ENCODE measurements at regions not wholly inside any gene's neighbourhood (a gene's known extent, or its start where the extent isn't known, plus 50 kb on each side); places are given as distances from the start of the nearest gene placed in this dataset.

GRCh38 chr13:38191016-38191415 is 158.6 kb upstream of the UFM1 start:
- H3K4me3 ChIP-seq (ENCODE audit: low read depth, low read length): no peak overlapping the region
- TF ChIP-seq, protein P1, sequence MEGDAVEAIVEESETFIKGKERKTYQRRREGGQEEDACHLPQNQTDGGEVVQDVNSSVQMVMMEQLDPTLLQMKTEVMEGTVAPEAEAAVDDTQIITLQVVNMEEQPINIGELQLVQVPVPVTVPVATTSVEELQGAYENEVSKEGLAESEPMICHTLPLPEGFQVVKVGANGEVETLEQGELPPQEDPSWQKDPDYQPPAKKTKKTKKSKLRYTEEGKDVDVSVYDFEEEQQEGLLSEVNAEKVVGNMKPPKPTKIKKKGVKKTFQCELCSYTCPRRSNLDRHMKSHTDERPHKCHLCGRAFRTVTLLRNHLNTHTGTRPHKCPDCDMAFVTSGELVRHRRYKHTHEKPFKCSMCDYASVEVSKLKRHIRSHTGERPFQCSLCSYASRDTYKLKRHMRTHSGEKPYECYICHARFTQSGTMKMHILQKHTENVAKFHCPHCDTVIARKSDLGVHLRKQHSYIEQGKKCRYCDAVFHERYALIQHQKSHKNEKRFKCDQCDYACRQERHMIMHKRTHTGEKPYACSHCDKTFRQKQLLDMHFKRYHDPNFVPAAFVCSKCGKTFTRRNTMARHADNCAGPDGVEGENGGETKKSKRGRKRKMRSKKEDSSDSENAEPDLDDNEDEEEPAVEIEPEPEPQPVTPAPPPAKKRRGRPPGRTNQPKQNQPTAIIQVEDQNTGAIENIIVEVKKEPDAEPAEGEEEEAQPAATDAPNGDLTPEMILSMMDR (IDR thresholded peaks at IDR 0.05; ENCODE audit: low read depth, low read length): no peak

DNA sequence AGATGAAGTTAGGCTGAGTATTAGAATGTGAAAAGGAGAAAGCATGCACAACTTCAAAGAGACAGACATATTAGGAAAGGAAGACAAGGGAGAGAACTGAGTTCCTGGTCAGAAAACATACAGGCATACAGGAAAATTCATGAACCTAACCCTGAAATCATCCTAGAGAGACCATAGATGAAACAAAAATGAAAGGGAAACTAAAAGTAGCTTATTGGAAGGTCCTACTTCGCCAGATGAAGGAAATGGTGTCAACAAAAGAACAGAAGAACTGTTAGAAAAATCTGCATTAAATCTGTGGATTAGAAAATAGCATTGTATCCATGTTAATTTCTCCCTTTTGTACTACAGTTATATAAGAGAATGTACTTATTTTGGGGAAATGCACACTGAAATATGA is 169.0 kb upstream of the UFM1 start:
- TF ChIP-seq, protein P1 (IDR thresholded peaks at IDR 0.05; ENCODE audit: low read depth, low read length): no peak
- H3K4me3 ChIP-seq (ENCODE audit: low read depth, low read length): no peak overlapping the region

- H3K4me3 ChIP-seq (ENCODE audit: low read depth, low read length): no peak overlapping the region
- TF ChIP-seq, protein P1 (IDR thresholded peaks at IDR 0.05; ENCODE audit: low read depth, low read length): no peak
Observed at GRCh38 chr13:38180126-38180525, 169.5 kb upstream of the UFM1 start.

DNA sequence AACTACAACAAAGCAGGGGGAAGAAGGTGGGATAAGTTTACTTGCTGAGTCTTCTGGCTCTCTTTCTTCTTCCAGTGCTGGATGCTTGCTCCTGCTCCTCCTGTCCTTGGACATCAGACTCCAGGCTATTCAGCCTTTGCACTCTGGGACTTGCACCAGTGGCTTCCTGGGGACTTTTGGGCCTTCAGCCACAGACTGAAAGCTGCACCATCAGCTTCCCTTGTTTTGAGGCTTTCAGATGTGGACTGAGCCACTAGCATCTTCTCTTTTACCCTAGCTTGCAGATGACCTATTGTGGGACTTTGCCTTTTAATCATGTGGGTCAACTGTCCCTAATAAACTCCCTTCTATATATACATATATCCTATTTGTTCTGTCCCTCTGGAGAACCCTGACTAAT is 173.0 kb upstream of the UFM1 start:
- TF ChIP-seq, protein P1 (IDR thresholded peaks at IDR 0.05; ENCODE audit: low read depth, low read length): no peak
- H3K4me3 ChIP-seq (ENCODE audit: low read depth, low read length): no peak overlapping the region

DNA sequence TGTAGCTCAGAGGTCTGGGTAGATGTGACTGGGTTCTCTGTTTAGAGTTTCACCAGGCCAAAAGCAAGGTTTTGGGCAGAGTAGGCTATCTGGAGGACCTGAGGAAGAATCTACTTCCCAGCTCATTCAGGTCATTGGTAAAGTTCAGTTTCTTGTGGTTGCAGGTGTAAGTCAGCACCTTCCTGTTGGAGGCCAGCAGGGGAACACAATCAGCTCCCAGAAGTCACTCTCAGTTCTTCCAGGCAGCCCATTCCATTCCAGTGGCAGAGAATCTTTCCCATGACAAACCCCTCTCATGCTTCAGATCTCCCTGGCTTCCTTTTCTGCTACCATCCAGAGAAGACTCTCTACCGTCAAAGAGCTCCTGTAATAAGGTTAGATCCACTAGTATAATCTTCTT is 176.2 kb upstream of the UFM1 start:
- TF ChIP-seq, protein P1 (IDR thresholded peaks at IDR 0.05; ENCODE audit: low read depth, low read length): no peak
- H3K4me3 ChIP-seq (ENCODE audit: low read depth, low read length): no peak overlapping the region

GRCh38 chr13:38167164-38167822 is 182.4 kb upstream of the UFM1 start:
- no peak overlapping the region for H3K4me3 ChIP-seq (ENCODE audit: low read depth, low read length)
- TF ChIP-seq, protein P1 (IDR thresholded peaks at IDR 0.05; ENCODE audit: low read depth, low read length): no peak

GRCh38 chr13:38166116-38166515 is 183.5 kb upstream of the UFM1 start:
- no peak overlapping the region for H3K4me3 ChIP-seq (ENCODE audit: low read depth, low read length)
- TF ChIP-seq, protein P1 (IDR thresholded peaks at IDR 0.05; ENCODE audit: low read depth, low read length): no peak
